AG09309 (cell line): ENCODE measurements at regions not wholly inside any gene's neighbourhood (a gene's known extent, or its start where the extent isn't known, plus 50 kb on each side); places are given as distances from the start of the nearest gene placed in this dataset.

Source experiments
- DNase-seq: peaks from one replicate; pipeline ENCODE4 v3.0.0-alpha.2; 2010; ENCODE audit warnings: low read depth
- H3K4me3 ChIP-seq: 2 replicates; pipeline ENCODE4 v1.5.1; 2011; ENCODE audit warnings: mild to moderate bottlenecking, low read depth, low read length, moderate library complexity; ENCODE audit not compliant: control insufficient read depth
- TF ChIP-seq, protein P1 (sequence below): IDR thresholded peaks from 2 replicates; pipeline ENCODE4 v1.5.1; 2011; ENCODE audit warnings: mild to moderate bottlenecking, low read depth, low read length, inconsistent platforms; ENCODE audit not compliant: insufficient read depth, control insufficient read depth; ENCODE audit errors: missing control alignments

DNA sequence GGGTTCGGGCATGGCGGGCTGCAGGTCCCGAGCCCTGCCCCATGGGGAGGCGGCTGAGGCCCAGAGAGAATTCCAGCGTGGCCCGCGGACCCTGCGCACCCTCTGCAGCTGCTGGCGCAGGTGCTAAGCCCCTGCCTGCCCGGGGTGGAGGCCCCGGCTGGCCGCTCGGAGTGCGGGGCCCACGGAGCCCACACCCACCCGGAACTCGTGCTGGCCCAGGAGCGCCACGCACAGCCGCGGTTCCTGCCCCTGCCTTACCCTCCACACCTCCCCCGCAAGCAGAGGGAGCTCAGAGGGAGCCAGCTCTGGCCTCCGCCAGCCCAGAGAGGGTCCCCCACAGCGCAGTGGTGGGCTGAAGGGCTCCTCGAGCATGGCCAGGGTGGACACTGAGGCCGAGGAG lies 75.3 kb downstream of the MRPS30 start:
- H3K4me3 ChIP-seq = no peak overlapping the region
- TF ChIP-seq, protein P1, sequence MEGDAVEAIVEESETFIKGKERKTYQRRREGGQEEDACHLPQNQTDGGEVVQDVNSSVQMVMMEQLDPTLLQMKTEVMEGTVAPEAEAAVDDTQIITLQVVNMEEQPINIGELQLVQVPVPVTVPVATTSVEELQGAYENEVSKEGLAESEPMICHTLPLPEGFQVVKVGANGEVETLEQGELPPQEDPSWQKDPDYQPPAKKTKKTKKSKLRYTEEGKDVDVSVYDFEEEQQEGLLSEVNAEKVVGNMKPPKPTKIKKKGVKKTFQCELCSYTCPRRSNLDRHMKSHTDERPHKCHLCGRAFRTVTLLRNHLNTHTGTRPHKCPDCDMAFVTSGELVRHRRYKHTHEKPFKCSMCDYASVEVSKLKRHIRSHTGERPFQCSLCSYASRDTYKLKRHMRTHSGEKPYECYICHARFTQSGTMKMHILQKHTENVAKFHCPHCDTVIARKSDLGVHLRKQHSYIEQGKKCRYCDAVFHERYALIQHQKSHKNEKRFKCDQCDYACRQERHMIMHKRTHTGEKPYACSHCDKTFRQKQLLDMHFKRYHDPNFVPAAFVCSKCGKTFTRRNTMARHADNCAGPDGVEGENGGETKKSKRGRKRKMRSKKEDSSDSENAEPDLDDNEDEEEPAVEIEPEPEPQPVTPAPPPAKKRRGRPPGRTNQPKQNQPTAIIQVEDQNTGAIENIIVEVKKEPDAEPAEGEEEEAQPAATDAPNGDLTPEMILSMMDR = no peak
- DNase-seq = no peak

DNA sequence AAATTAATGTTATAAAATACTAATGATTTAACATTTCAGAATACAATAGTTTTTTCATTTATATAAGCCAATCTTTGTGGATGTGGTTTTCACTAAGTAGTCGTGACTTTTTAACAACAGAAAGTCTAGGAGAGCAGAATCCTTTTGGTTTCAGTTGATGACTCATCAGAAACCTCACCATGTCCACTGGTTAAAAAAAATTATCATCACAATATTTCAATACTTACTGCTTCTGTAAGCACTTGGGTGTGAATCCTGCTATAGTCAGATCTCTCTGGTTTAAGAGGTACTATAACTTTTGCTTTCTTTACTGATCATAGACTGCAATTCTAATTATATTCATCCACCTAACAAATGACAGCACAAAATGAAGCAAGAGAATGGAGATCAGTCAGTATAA lies 77.2 kb downstream of the MRPS30 start:
- no peak overlapping the region for H3K4me3 ChIP-seq
- TF ChIP-seq, protein P1 = no peak
- DNase-seq = no peak

DNA sequence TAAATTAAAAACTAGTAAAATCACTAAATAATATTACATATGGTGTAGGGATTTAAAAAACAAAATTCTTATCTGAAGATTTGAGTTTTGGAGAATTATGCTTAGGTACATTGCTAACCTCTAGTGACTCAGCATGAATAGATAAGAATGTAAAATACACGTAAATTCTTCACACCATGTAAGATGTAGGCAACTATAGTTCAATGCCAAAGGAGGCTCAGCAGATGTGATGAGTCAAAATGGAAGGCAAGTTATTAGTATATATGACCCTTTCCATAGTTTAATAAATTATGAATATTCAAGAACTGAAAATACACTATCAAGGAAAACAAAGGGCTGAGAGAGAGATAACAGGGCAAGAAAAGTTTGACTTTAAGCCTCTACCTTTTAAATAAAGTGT lies 79.0 kb downstream of the MRPS30 start:
- DNase-seq = no peak
- no peak overlapping the region for H3K4me3 ChIP-seq
- TF ChIP-seq, protein P1 = no peak

DNA sequence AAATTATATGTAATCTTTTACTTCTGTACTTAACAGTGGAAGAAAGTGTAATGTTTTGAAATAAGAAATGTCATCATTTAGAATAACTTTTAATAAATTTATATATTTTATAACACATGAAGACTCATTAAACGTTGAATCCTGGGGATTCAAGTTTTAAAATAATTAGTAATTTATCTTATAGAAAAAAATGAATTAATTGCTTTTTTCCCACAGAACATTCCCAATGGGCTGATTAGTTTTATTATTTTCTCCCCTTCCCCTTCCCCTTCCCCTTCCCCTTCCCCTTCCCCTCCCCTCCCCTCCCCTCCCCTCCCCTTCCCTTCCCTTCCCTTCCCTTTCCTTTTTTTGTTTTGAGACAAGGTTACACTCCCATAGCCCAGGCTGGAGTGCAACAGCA lies 79.7 kb downstream of the MRPS30 start:
- TF ChIP-seq, protein P1 = no peak
- no peak for DNase-seq
- H3K4me3 ChIP-seq = no peak overlapping the region

DNA sequence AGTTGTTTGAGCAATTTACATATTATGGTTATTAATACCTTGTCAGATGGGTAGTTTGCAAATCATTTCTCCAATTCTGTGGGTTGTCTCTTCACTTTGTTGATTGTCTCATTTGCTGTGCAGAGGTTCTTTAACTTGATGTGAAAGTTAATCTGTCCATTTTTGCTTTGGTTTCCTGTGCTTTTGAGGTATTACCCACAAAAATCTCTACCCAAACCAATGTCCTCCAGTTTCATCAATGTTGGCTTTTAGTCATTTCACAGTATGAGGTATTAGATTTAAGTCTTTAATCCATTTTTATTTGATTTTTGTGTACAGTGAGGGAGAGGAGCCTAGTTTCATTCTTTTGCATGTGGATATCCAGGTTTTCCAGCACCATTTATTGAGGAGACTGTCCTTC lies 82.4 kb downstream of the MRPS30 start:
- no peak for DNase-seq
- H3K4me3 ChIP-seq = no peak overlapping the region
- TF ChIP-seq, protein P1 = no peak

DNA sequence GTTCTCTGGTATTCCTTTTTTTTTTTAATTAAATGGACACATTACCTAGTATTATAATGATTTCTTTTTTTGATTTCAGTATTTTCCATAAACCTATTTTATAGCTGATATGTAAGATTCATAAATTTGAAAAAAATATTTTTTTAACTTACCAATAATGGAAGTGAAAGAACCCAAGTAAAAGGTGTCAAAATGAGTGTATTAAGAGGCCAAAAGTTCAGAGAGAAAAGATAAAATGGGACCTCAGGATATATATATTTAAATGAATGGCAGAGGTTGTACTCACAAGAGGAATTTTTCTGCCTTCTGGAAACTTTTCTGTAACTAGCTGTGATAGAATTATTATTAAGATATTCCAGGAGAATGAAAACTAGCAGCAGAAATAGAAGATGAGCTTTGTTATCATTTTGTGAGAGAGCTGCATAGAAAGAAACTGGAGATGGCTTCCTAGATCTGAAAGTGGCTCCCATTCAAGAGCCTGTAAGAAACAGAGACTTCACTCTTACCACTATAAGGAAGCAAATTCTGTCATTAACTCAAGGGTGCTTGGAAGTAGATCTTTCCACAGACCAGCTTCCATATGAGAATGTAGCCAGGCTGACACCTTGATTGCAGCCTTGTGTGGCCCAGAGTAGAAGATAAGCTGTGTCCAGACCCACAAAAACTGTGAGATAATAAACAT lies 91.7 kb downstream of the MRPS30 start:
- TF ChIP-seq, protein P1 = no peak
- no peak for DNase-seq

DNA sequence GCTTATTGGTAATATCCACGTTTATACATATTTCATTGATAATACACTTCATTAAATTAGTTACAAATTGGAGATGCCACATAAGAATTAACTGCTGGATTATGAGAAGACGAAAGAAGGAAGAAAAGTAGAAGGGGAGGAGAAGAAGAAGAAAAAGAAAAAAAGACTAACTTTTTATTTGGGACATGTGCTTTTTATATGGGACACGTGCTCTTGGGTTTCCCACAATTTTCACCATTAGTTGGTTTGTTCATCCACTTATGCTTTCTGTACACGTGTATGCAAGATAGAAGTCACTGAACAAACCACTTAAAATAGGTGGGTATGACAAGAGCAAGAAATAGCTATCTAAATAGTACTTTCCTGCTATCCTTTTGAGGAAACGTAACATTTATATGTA lies 98.6 kb downstream of the MRPS30 start:
- DNase-seq = no peak
- TF ChIP-seq, protein P1 = no peak
- no peak overlapping the region for H3K4me3 ChIP-seq

More for the DNA sequence above, 91.7 kb downstream of the MRPS30 start:
- H3K4me3 ChIP-seq = no peak overlapping the region
